Fibroblast of peridontal ligament (primary cell): ENCODE measurements at regions not wholly inside any gene's neighbourhood (a gene's known extent, or its start where the extent isn't known, plus 50 kb on each side); places are given as distances from the start of the nearest gene placed in this dataset.
"Not testable (repeated sequence)": the region's sequence is repeated elsewhere in the genome, so short reads cannot be mapped to it uniquely, and the experiment has no call there.

Experiments
- DNase-seq: peaks from one replicate; pipeline ENCODE4 v3.0.0-alpha.2; 2010; ENCODE audit errors: extremely low read depth

- DNase-seq: peak; percentile 64
Measured at GRCh38 chr14:71536015-71536740, 396.1 kb upstream of the RGS6 start.

GRCh38 chr14:71536927-71537772 lies 395.1 kb upstream of the RGS6 start:
- DNase-seq: no peak

GRCh38 chr14:71538288-71538687 lies 393.9 kb upstream of the RGS6 start:
- no peak for DNase-seq

- DNase-seq: peak; percentile 85
Measured at GRCh38 chr14:71538938-71539649, 393.1 kb upstream of the RGS6 start.

DNA sequence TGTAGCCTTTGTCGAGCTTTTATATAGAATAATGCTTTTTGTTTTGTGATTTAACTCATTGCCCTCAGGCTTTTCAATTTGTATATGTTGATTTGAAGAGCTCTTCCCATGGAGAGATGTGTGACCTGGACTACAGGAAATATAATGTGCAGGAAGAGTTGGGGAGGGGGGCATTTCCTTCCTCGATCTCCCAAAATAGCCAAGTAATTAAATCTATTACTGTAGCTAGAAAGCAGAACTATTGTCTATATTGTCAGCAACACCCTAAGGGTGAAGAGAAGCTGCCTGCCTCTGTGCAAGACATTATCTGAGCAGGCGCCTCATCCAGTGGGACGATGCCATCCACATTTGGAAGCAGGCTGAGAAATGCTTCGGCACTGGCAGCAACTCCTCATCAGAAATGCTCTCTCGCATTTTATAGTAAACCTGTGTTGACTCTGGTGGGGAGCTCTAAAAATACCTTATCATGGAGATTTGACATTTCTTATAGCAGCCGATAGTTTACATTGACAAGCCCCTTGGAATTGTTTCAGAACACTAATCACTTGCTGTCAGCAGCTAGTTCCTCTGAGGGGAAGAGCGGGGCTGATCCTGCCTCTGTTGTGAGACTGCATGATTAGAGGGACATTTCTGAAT lies 392.5 kb upstream of the RGS6 start:
- no peak for DNase-seq

GRCh38 chr14:71541271-71541670 lies 391.0 kb upstream of the RGS6 start:
- no peak for DNase-seq

GRCh38 chr14:71541973-71542690 lies 390.1 kb upstream of the RGS6 start:
- DNase-seq: no peak

DNA sequence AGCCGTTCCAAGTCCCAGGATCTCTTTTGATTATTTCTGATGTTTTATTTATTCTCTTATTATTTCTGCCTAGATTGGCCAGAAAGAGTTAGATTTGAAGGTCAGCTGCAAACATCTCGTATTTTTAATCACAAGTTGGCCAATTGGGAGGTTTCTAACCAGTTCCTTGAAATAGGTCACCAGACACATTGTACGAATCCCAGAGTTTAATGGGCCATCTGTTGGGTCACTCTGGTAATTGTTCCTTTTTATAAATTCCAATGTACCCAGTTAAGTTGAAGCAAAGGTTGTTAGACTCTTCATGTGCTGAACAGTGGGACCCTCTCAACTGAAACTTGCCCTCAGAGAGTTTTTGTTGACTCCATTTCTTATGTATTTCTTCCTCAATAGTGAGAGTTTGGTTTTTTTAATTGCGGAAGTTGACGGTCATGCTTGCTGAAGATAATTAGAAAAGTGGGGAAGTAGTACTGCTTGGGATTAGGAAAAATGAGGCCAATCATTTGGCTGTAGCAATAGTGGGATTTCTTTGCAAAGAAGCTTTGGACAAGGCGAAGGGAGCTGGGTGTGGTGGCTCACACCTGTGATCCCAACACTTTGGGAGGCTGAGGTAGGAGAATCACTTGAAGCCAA lies 382.7 kb upstream of the RGS6 start:
- DNase-seq: no peak

GRCh38 chr14:71550367-71550766 lies 381.9 kb upstream of the RGS6 start:
- no peak for DNase-seq

DNA sequence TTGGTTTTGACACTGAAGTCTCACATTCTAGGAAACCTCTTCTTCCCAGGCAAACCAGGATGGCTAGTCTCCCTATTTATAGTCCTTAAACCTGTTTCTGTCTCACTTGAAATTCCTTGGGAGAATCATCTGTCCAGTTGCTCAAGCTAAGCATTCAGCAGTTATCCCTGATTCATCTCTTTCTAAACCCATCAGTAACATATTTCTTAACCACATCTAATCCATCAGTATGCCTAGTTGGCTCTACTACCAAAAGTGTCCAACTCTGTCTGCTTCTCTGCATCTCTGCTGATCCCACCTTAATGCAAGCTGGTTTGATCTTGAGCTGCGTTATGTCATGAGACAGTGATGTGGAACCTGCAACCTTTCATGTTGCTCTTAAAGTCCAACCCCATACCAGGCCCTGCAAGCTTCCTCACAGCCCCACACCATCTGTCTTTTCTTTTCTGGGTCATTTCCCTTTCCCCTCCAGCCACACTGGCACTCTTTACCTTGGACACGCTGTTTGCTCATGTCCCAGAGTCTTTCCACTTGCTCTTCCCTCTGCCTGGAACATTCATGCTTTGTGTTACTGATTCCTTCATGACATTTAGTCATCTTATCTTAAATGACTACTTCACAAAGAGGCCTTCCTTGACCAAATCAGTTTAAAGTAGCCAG lies 380.8 kb upstream of the RGS6 start:
- peak; percentile 75 for DNase-seq

DNA sequence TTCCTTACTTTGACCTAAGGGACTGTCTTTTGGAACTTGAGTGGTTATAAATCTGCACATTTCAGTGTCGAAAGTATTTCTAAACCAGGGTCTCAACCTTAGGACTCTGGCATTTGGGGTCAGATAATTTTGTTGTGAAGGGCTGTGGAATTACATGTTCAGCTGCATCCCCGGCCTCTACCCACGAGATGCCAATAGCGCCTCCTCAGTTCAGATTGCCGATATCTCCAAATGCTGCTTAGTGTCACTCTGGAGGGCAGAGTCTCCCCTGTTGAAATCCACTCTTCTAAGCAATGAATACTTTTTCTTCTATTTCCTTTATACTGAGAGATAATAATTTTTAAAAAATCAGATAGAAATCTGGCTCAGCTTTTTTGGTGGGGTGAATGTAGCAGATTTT lies 379.4 kb upstream of the RGS6 start:
- no peak for DNase-seq

- DNase-seq: no peak
Measured at GRCh38 chr14:71553779-71554178, 378.4 kb upstream of the RGS6 start.

DNA sequence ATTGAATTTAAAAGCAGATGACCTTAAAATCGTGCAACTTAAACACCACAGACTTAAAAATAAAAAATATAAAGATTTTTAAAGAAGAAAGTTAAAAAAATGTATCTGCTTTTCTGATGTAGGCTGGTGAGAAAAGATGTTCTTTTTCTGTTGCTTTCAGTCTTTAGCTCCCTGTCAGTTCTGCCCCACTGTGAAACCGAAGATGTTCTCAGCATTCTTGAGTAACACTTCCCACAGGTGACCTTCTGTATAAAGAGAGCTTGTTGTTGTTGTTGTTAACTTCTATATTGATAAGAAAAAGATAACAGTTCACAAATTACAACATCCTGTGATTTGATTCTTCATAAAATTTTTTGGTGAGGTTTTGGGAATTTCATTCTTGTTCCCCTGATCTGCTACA lies 377.9 kb upstream of the RGS6 start:
- DNase-seq: no peak

GRCh38 chr14:71554959-71555612 lies 377.1 kb upstream of the RGS6 start:
- no peak for DNase-seq

DNA sequence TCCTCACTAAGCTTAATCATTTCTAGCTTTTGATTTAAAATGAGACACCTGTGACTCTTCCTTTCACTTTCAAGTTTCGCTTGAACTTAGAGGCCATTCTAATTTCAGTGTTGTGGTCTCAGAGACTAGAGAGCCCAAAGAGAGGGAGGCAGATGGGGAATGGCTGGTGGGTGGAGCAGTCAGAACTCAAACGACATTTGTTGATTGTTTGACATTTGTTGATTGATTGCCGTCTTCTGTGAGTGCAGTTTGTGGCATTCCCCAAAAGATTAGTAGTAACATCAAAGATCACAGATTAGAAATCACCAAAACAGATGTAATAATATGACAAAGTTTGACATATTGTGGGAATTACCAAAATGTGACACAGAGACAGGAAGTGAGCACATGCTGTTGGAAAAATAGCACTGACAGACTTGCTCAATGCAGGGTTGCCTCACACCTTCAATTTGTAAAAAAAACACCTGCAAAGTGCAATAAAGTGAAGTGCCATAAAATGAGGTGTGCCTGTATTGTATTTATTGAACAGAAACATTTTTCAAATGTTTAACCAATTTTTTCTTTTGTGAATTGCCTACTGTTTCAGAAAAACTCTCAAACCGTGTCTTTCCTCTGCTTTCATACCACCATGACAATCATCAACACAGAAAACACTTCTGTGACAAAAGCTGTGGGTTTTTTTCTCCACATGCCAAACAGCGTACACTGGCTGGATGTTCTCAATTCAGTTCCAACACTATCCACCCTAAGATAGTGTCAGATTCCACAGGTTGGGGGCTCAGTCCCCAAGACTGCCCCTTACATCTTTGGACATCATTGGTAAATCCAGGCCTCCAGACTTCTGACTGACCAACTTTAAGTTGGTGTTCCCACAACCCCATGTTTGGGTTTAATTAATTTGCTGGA lies 376.3 kb upstream of the RGS6 start:
- no peak for DNase-seq

DNA sequence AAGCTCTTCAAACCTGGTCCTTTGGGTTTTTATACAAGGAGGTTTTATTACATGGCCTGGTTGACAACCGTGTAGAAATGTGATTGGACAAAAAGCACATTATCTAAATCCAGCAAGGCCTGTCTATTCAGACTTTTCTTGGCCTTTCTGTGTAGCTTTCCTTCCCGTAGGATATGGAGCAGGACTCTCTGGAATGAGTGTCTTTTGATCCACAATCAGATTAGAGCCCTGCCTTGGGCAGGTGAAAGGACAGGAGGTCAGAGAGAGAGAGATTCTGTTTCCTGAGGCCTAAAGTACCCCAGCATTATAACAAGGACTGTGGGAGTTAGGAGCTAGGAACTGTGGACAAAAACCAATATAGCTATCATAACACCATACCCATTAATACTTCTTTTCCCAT lies 375.5 kb upstream of the RGS6 start:
- no peak for DNase-seq

- no peak for DNase-seq
Measured at GRCh38 chr14:71557351-71557750, 374.9 kb upstream of the RGS6 start.

DNA sequence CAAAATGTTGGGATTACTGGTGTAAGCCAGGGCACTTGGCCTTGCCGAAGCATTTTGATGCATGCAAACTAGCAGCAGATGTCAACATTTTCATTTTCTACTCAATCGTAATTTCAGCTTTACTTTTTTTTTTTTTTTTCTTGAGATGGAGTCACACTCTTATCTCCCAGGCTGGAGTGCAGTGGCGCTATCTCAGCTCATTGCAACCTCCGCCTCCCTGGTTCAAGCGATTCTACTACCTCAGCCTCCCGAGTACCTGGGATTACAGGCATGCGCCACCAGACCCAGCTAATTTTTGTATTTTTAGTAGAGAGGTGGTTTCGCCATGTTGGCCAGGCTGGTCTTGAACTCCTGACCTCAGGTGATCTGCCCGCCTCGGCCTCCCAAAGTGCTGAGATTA lies 373.3 kb upstream of the RGS6 start:
- not testable (repeated sequence) for DNase-seq

GRCh38 chr14:71560751-71561150 lies 371.5 kb upstream of the RGS6 start:
- DNase-seq: no peak
